Body of pancreas (tissue), 4 donors: ENCODE measurements at regions not wholly inside any gene's neighbourhood (a gene's known extent, or its start where the extent isn't known, plus 50 kb on each side); places are given as distances from the start of the nearest gene placed in this dataset.

Experiments used
- ATAC-seq: fragments of 150-250 bp; one replicate; pipeline ENCODE4 v1.9.1; 2016
- DNase-seq, 4 donors: peaks; one replicate each; pipeline ENCODE4 v3.0.0-alpha.2; 2019
- H3K27ac ChIP-seq, 4 donors: fragments of 200-600 bp; sonication (generic); 1 replicate in 3 of 4; 2 replicates in 1 of 4; pipeline versions ENCODE4 v1.5.1 to v1.6.1; 2016 to 2019; ENCODE audit warnings: mild to moderate bottlenecking in 1 of 4, mixed read lengths in 1 of 4, moderate library complexity in 1 of 4
- H3K27me3 ChIP-seq, 2 donors: fragments of 200-600 bp; sonication (generic); one replicate each; pipeline ENCODE4 v1.6.0; 2016; ENCODE audit warnings: mild to moderate bottlenecking in 1 of 2
- H3K36me3 ChIP-seq, 2 donors: fragments of 200-600 bp; sonication (generic); replicated peaks in 1 of 2; 2 replicates each; pipeline ENCODE4 v1.5.1; 2016; ENCODE audit warnings: low read depth in 2 of 2; ENCODE audit not compliant: insufficient read depth in 1 of 2
- H3K4me1 ChIP-seq: fragments of 200-600 bp; sonication (generic); one replicate; pipeline ENCODE4 v1.6.0; 2016
- H3K4me3 ChIP-seq, 2 donors: fragments of 200-600 bp; sonication (generic); 1 replicate in 1 of 2; 2 replicates in 1 of 2; pipeline ENCODE4 v1.5.1; 2016 to 2019
- H3K9me3 ChIP-seq, 3 donors: fragments of 200-600 bp; sonication (generic); 1 replicate in 2 of 3; 2 replicates in 1 of 3; pipeline ENCODE4 v1.5.1; 2016
- CTCF ChIP-seq, 7 experiments: fragments of 450-650 bp in 4 of 7; fragments of 200-600 bp in 3 of 7; sonication (generic) in 3 of 7; IDR thresholded peaks; one replicate each; pipeline ENCODE4 v1.5.1; 2016 to 2019; ENCODE audit warnings: antibody characterized with exemption in 7 of 7
- POLR2A ChIP-seq, 3 donors: fragments of 450-650 bp; IDR thresholded peaks; one replicate each; pipeline ENCODE4 v1.6.1; 2016; ENCODE audit warnings: antibody characterized with exemption in 3 of 3, mild to moderate bottlenecking in 2 of 3
- WGBS, 2 donors: methylation state at CpG; one replicate each; pipeline ENCODE4 v1.1.5; 2017; 5-methylcytosine and 5-hydroxymethylcytosine counted together
- intact Hi-C: fragments of 100-400 bp; cut with DNase I; formaldehyde crosslinking; loops from one replicate; pipeline ENCODE4 v1.15.1; 2023

GRCh38 chr3:177833332-177833731, 636.0 kb upstream of the TBL1XR1 start:
- ATAC-seq (no peak), DNase-seq (no peak)
- Histone ChIP-seq H3K4me1 (no peaks in the 10 kb centered on the region), H3K9me3 (no peaks in the 10 kb centered on the region), H3K4me3 (no peak overlapping the region), H3K36me3 (no peaks in the 10 kb centered on the region), H3K27ac (no peak overlapping the region), H3K27me3 (no peaks in the 10 kb centered on the region)
- intact Hi-C loops: no loop called here
- TF ChIP-seq CTCF (IDR thresholded peaks at IDR 0.05): no peak
- no peak for TF ChIP-seq POLR2A (IDR thresholded peaks at IDR 0.05)
- 3 to 6% methylated on average over 2 of the region's 2 CpGs for WGBS, 2 donors

DNA sequence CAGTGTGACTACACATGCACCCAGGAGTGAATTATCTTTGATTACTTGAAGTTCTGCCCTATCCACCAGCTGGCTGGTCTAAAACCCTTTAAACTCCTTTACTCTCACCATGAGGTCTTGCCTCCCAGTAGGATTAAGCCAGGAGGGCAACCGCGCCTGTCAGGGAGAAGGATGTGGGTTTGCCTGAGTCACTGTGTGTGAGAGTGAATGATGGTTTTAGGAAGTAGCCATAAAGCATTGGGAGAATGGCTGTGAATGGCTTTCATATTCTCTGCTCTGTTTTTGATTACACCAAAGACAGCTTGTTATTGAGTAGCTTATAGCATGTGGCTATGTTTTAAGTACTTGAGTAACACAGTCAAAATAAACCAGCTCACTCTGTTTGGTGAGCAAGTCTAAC, 637.7 kb upstream of the TBL1XR1 start:
- no peak for TF ChIP-seq POLR2A (IDR thresholded peaks at IDR 0.05)
- TF ChIP-seq CTCF (IDR thresholded peaks at IDR 0.05): no peak
- 73 to 95% methylated on average over 2 of the region's 2 CpGs for WGBS, 2 donors
- no peak for ATAC-seq
- Histone ChIP-seq H3K36me3 (no peaks in the 10 kb centered on the region), H3K4me3 (no peak overlapping the region), H3K4me1 (no peaks in the 10 kb centered on the region), H3K27ac (no peak overlapping the region), H3K27me3 (no peaks in the 10 kb centered on the region), H3K9me3 (no peaks in the 10 kb centered on the region)
- no peak for DNase-seq
- intact Hi-C loops: no loop called here

- Histone ChIP-seq H3K4me1 (no peaks in the 10 kb centered on the region), H3K4me3 (no peak overlapping the region), H3K27me3 (no peaks in the 10 kb centered on the region), H3K36me3 (no peaks in the 10 kb centered on the region), H3K9me3 (no peaks in the 10 kb centered on the region), H3K27ac (peak overlapping the region in 1 of 4 donors; percentile 10)
- WGBS, 2 donors: 60 to 82% methylated on average over 1 of the region's 1 CpG
- intact Hi-C loops: no loop called here
- ATAC-seq: peak; percentile 35
- DNase-seq: peak in 1 of 4 donors; percentile 46
- no peak for TF ChIP-seq POLR2A (IDR thresholded peaks at IDR 0.05)
- no peak for TF ChIP-seq CTCF (IDR thresholded peaks at IDR 0.05)
These were observed 638.6 kb upstream of the TBL1XR1 start for GRCh38 chr3:177835917-177836316.

DNA sequence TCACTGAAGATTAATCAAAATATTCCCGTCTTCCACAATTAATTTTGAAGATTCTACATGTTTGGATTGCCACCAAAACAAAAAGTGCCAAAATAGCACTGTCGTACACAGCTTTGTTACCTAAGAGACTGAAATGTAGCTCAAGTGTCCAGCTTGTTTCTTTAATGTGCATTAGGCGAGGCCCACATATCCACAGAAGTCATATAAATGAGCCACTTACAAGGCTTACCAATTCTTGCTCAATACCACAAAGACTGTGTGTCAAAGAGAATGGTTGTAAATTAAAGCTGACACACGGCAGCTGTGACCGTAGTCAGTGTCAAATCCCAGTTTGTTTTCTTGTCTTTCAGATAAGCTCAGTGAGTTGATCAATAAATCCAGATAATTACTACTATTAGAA, 639.4 kb upstream of the TBL1XR1 start:
- H3K4me3 ChIP-seq: no peak overlapping the region
- DNase-seq: no peak
- no peaks in the 10 kb centered on the region for H3K36me3 ChIP-seq
- H3K9me3 ChIP-seq: no peaks in the 10 kb centered on the region
- intact Hi-C loops: no loop called here
- no peaks in the 10 kb centered on the region for H3K4me1 ChIP-seq
- no peaks in the 10 kb centered on the region for H3K27me3 ChIP-seq
- ATAC-seq: peak; percentile 24
- 33 to 35% methylated on average over 5 of the region's 5 CpGs for WGBS, 2 donors
- TF ChIP-seq CTCF (IDR thresholded peaks at IDR 0.05) (no peak), POLR2A (IDR thresholded peaks at IDR 0.05) (no peak)
- peak overlapping the region in 1 of 4 donors; percentile 10 for H3K27ac ChIP-seq

DNA sequence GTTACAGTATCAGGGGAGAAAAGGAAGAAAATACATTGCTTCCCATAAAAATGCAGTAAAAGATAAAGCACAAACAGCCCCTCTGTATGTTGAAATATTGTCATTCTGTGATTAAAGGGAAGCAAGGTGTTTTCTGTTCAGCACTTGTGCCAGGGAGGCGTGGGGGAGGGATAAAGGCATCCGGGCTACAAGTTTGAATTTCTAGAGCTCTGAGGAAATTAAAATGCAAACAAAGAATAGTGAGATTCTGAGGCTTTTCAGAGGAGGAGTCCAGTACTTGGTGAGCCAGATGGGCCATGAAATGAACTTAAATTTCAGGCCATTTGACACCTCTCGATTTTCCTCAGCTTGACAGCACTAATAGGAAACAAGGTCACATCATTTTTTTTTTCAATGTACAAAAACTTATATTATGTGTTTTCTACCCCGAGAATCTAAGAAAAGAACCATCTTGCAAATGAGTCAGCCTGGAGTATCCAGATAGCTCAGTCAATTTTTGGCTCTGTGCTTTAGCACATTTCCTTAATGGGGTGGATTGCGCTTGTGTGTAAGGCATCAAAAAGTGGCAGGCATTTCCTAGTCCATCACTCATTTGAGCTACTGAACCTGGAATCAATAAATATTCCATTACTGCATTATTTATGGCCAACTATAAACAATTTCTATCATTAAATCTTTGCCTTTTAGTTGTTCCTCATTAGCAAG, 640.8 kb upstream of the TBL1XR1 start:
- intact Hi-C loops: no loop called here
- no peaks in the 10 kb centered on the region for H3K27me3 ChIP-seq
- H3K4me1 ChIP-seq: no peaks in the 10 kb centered on the region
- no peak for TF ChIP-seq POLR2A (IDR thresholded peaks at IDR 0.05)
- no peak overlapping the region for H3K27ac ChIP-seq
- H3K9me3 ChIP-seq: no peaks in the 10 kb centered on the region
- H3K36me3 ChIP-seq: no peaks in the 10 kb centered on the region
- H3K4me3 ChIP-seq: no peak overlapping the region
- ATAC-seq (no peak), DNase-seq (no peak)
- 54% methylated on average over 5 of the region's 5 CpGs for WGBS, 2 donors
